ENCODE measurements at regions not wholly inside any gene's neighbourhood (a gene's known extent, or its start where the extent isn't known, plus 50 kb on each side); places are given as distances from the start of the nearest gene placed in this dataset.

- Histone ChIP-seq H3K36me3 (ENCODE audit: low read depth) (no peaks in the 10 kb centered on the region), H3K79me2 (ENCODE audit: insufficient read depth) (no peaks in the 10 kb centered on the region), H4K20me1 (ENCODE audit: insufficient read depth) (no peaks in the 10 kb centered on the region), H3F3A (ENCODE audit: insufficient read depth) (no peaks in the 10 kb centered on the region), H3K9me2 (ENCODE audit: insufficient read depth) (no peaks in the 10 kb centered on the region), H3K4me3 (no peak overlapping the region), H3K4me2 (ENCODE audit: unreplicated experiment) (no peak overlapping the region), H2AFZ (no peak overlapping the region), H3K4me1 (ENCODE audit: insufficient read depth) (no peaks in the 10 kb centered on the region), H3K27me3 (replicated peaks; ENCODE audit: insufficient read depth) (no peaks in the 10 kb centered on the region), H3K27ac (no peak overlapping the region), H3K9ac (no peak overlapping the region), H3K9me3 (ENCODE audit: low read depth) (no peaks in the 10 kb centered on the region)
- TF ChIP-seq EZH2 (IDR thresholded peaks at IDR 0.05; ENCODE audit: insufficient read depth, poor library complexity, severe bottlenecking) (no peak), EZH2phosphoT487 (IDR thresholded peaks at IDR 0.05; ENCODE audit: insufficient read depth, low read depth) (no peak)
- WGBS, 2 experiments (ENCODE audit: low coverage in 1 of 2, low lambda C conversion rate in 2 of 2, missing lambda C conversion rate in 2 of 2) = 41 to 44% methylated on average over 1 to 2 of the region's 2 CpGs
- in situ Hi-C loops (cut with MboI) = no loop called here
- DNase-seq = no peak
These were observed 79.5 kb upstream of the MBNL3 start for GRCh38 chrX:132568291-132568690.

- no peaks in the 10 kb centered on the region for H3K27me3 ChIP-seq (replicated peaks; ENCODE audit: insufficient read depth)
- DNase-seq = no peak
- in situ Hi-C loops (cut with MboI) = no loop called here
- no peaks in the 10 kb centered on the region for H3K9me3 ChIP-seq (ENCODE audit: low read depth)
- no peaks in the 10 kb centered on the region for H3K36me3 ChIP-seq (ENCODE audit: low read depth)
- TF ChIP-seq EZH2 (IDR thresholded peaks at IDR 0.05; ENCODE audit: insufficient read depth, poor library complexity, severe bottlenecking) (no peak), EZH2phosphoT487 (IDR thresholded peaks at IDR 0.05; ENCODE audit: insufficient read depth, low read depth) (no peak)
- H3F3A ChIP-seq (ENCODE audit: insufficient read depth) = no peaks in the 10 kb centered on the region
- no peaks in the 10 kb centered on the region for H3K79me2 ChIP-seq (ENCODE audit: insufficient read depth)
- no peak overlapping the region for H3K27ac ChIP-seq
- no peak overlapping the region for H3K4me3 ChIP-seq
- H3K9me2 ChIP-seq (ENCODE audit: insufficient read depth) = no peaks in the 10 kb centered on the region
- H3K9ac ChIP-seq = no peak overlapping the region
- WGBS, 2 experiments (ENCODE audit: low coverage in 1 of 2, low lambda C conversion rate in 2 of 2, missing lambda C conversion rate in 2 of 2) = 23 to 31% methylated on average over 3 of the region's 3 CpGs
- no peak overlapping the region for H2AFZ ChIP-seq
- no peaks in the 10 kb centered on the region for H3K4me1 ChIP-seq (ENCODE audit: insufficient read depth)
- H3K4me2 ChIP-seq (ENCODE audit: unreplicated experiment) = no peak overlapping the region
- H4K20me1 ChIP-seq (ENCODE audit: insufficient read depth) = no peaks in the 10 kb centered on the region
These were observed 76.4 kb upstream of the MBNL3 start for GRCh38 chrX:132565273-132565672.

GRCh38 chrX:132563976-132564375 lies 75.1 kb upstream of the MBNL3 start:
- Histone ChIP-seq H3K9me3 (ENCODE audit: low read depth) (no peaks in the 10 kb centered on the region), H3K79me2 (ENCODE audit: insufficient read depth) (no peaks in the 10 kb centered on the region)
- peak; percentile 5 for DNase-seq

GRCh38 chrX:132561974-132562373 lies 73.1 kb upstream of the MBNL3 start:
- no peak overlapping the region for H2AFZ ChIP-seq
- 58 to 71% methylated on average over 1 of the region's 1 CpG for whole genome bisulfite sequencing, 2 experiments (ENCODE audit: low coverage in 1 of 2, low lambda C conversion rate in 2 of 2, missing lambda C conversion rate in 2 of 2)
- H3F3A ChIP-seq (ENCODE audit: insufficient read depth) = no peaks in the 10 kb centered on the region
- H3K4me3 ChIP-seq = no peak overlapping the region
- H3K9me2 ChIP-seq (ENCODE audit: insufficient read depth) = no peaks in the 10 kb centered on the region
- no peaks in the 10 kb centered on the region for H3K4me1 ChIP-seq (ENCODE audit: insufficient read depth)
- no peaks in the 10 kb centered on the region for H3K9me3 ChIP-seq (ENCODE audit: low read depth)
- no peak overlapping the region for H3K9ac ChIP-seq
- no peak overlapping the region for H3K27ac ChIP-seq
- TF ChIP-seq EZH2phosphoT487 (IDR thresholded peaks at IDR 0.05; ENCODE audit: insufficient read depth, low read depth) = no peak
- no peak for TF ChIP-seq EZH2 (IDR thresholded peaks at IDR 0.05; ENCODE audit: insufficient read depth, poor library complexity, severe bottlenecking)
- no peaks in the 10 kb centered on the region for H3K36me3 ChIP-seq (ENCODE audit: low read depth)
- H3K27me3 ChIP-seq (replicated peaks; ENCODE audit: insufficient read depth) = no peaks in the 10 kb centered on the region
- H3K4me2 ChIP-seq (ENCODE audit: unreplicated experiment) = no peak overlapping the region
- no peaks in the 10 kb centered on the region for H4K20me1 ChIP-seq (ENCODE audit: insufficient read depth)
- in situ Hi-C loops (cut with MboI) = no loop called here
- DNase-seq = no peak
- H3K79me2 ChIP-seq (ENCODE audit: insufficient read depth) = no peaks in the 10 kb centered on the region

More at GRCh38 chrX:132563976-132564375, 75.1 kb upstream of the MBNL3 start:
- no peaks in the 10 kb centered on the region for H3K36me3 ChIP-seq (ENCODE audit: low read depth)
- H3K4me1 ChIP-seq (ENCODE audit: insufficient read depth) = no peaks in the 10 kb centered on the region
- in situ Hi-C loops (cut with MboI) = no loop called here
- no peak overlapping the region for H3K9ac ChIP-seq
- TF ChIP-seq EZH2phosphoT487 (IDR thresholded peaks at IDR 0.05; ENCODE audit: insufficient read depth, low read depth) (no peak), EZH2 (IDR thresholded peaks at IDR 0.05; ENCODE audit: insufficient read depth, poor library complexity, severe bottlenecking) (no peak)
- H3K4me2 ChIP-seq (ENCODE audit: unreplicated experiment) = no peak overlapping the region
- H3K27me3 ChIP-seq (replicated peaks; ENCODE audit: insufficient read depth) = no peaks in the 10 kb centered on the region
- no peaks in the 10 kb centered on the region for H4K20me1 ChIP-seq (ENCODE audit: insufficient read depth)
- H3K4me3 ChIP-seq = no peak overlapping the region
- H2AFZ ChIP-seq = no peak overlapping the region
- WGBS, 2 experiments (ENCODE audit: low coverage in 1 of 2, low lambda C conversion rate in 2 of 2, missing lambda C conversion rate in 2 of 2) = 33 to 66% methylated on average over 2 of the region's 2 CpGs
- no peaks in the 10 kb centered on the region for H3F3A ChIP-seq (ENCODE audit: insufficient read depth)
- H3K27ac ChIP-seq = no peak overlapping the region
- no peaks in the 10 kb centered on the region for H3K9me2 ChIP-seq (ENCODE audit: insufficient read depth)

GRCh38 chrX:132561483-132561882 lies 72.6 kb upstream of the MBNL3 start:
- DNase-seq = no peak
- TF ChIP-seq EZH2phosphoT487 (IDR thresholded peaks at IDR 0.05; ENCODE audit: insufficient read depth, low read depth) (no peak), EZH2 (IDR thresholded peaks at IDR 0.05; ENCODE audit: insufficient read depth, poor library complexity, severe bottlenecking) (no peak)
- Histone ChIP-seq H3K27ac (no peak overlapping the region), H3F3A (ENCODE audit: insufficient read depth) (no peaks in the 10 kb centered on the region), H3K4me2 (ENCODE audit: unreplicated experiment) (no peak overlapping the region), H3K9me2 (ENCODE audit: insufficient read depth) (no peaks in the 10 kb centered on the region), H2AFZ (no peak overlapping the region), H3K4me1 (ENCODE audit: insufficient read depth) (no peaks in the 10 kb centered on the region), H3K36me3 (ENCODE audit: low read depth) (no peaks in the 10 kb centered on the region), H4K20me1 (ENCODE audit: insufficient read depth) (no peaks in the 10 kb centered on the region), H3K27me3 (replicated peaks; ENCODE audit: insufficient read depth) (no peaks in the 10 kb centered on the region), H3K9ac (no peak overlapping the region), H3K4me3 (no peak overlapping the region), H3K79me2 (ENCODE audit: insufficient read depth) (no peaks in the 10 kb centered on the region), H3K9me3 (ENCODE audit: low read depth) (no peaks in the 10 kb centered on the region)
- in situ Hi-C loops (cut with MboI) = no loop called here
- WGBS, 2 experiments (ENCODE audit: low coverage in 1 of 2, low lambda C conversion rate in 2 of 2, missing lambda C conversion rate in 2 of 2) = 82% methylated on average over 4 of the region's 4 CpGs

All from GM23248 (cell line).